ENCODE measurements at regions not wholly inside any gene's neighbourhood (a gene's known extent, or its start where the extent isn't known, plus 50 kb on each side); places are given as distances from the start of the nearest gene placed in this dataset.
"Not testable (repeated sequence)": the region's sequence is repeated elsewhere in the genome, so short reads cannot be mapped to it uniquely, and the experiment has no call there.

- TF ChIP-seq, protein P1, sequence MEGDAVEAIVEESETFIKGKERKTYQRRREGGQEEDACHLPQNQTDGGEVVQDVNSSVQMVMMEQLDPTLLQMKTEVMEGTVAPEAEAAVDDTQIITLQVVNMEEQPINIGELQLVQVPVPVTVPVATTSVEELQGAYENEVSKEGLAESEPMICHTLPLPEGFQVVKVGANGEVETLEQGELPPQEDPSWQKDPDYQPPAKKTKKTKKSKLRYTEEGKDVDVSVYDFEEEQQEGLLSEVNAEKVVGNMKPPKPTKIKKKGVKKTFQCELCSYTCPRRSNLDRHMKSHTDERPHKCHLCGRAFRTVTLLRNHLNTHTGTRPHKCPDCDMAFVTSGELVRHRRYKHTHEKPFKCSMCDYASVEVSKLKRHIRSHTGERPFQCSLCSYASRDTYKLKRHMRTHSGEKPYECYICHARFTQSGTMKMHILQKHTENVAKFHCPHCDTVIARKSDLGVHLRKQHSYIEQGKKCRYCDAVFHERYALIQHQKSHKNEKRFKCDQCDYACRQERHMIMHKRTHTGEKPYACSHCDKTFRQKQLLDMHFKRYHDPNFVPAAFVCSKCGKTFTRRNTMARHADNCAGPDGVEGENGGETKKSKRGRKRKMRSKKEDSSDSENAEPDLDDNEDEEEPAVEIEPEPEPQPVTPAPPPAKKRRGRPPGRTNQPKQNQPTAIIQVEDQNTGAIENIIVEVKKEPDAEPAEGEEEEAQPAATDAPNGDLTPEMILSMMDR (IDR thresholded peaks at IDR 0.05; ENCODE audit: insufficient read depth, low read length, poor library complexity, severe bottlenecking): no peak
- H3K36me3 ChIP-seq (ENCODE audit: control insufficient read depth, insufficient read depth, low read length): no peaks in the 10 kb centered on the region
- DNase-seq (ENCODE audit: extremely low read depth, insufficient read length): no peak
- no peaks in the 10 kb centered on the region for H3K27me3 ChIP-seq (replicated peaks; ENCODE audit: control insufficient read depth, insufficient read depth, low read length)
- H3K4me3 ChIP-seq (replicated peaks; ENCODE audit: low read depth, low read length): no peak overlapping the region
Measured at GRCh38 chrX:55159551-55159950, 60.6 kb upstream of the PAGE5 start.

DNA sequence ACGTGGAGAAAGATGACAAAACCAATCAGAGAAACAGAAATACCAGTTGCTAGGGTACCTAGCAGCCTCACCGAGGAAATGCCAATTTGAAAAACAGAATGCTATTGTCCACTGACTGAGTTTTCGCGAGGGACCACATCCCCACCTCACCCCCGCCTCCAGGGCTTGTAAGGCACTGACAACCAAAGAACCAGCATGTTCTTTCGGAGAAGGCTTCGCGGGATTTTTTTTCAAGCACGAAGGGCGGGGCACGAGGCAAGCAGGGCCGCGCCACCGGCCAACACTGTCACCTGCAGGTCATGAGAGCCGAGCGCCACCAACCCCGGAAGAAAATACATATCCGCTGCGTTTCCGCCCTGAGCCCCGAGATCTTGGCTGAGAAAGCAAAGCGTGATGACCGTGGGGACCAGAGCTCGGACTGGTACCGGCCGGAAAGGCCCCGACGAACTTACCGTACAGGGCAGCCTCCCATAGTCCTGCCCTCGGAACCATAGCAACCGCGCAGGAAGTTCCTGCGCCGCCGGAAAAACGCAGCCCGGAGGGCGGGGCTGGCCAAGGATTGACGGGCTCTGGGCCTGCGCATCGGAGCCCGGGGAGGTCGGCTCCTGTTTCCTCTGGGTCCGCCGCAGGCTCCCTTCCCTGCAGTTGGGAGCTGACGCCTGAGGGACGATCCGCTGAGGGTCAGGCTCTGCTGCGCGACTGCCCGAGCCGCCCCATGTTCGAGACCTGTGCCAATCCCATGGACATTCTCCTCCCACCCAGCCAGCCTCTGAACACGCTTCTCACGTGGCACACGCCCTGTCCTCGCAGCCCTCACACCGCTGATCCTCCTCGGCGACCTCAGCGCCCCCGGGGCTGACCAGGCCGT, 59.2 kb upstream of the PAGE5 start:
- H3K36me3 ChIP-seq (ENCODE audit: control insufficient read depth, insufficient read depth, low read length): no peaks in the 10 kb centered on the region
- TF ChIP-seq, protein P1 (IDR thresholded peaks at IDR 0.05; ENCODE audit: insufficient read depth, low read length, poor library complexity, severe bottlenecking): peak; percentile 66
- no peaks in the 10 kb centered on the region for H3K27me3 ChIP-seq (replicated peaks; ENCODE audit: control insufficient read depth, insufficient read depth, low read length)
- peak overlapping the region; percentile 61 for H3K4me3 ChIP-seq (replicated peaks; ENCODE audit: low read depth, low read length)
- peak; percentile 89 for DNase-seq (ENCODE audit: extremely low read depth, insufficient read length)

GRCh38 chrX:55161581-55161980, 58.6 kb upstream of the PAGE5 start:
- TF ChIP-seq, protein P1 (IDR thresholded peaks at IDR 0.05; ENCODE audit: insufficient read depth, low read length, poor library complexity, severe bottlenecking): no peak
- Histone ChIP-seq H3K4me3 (replicated peaks; ENCODE audit: low read depth, low read length) (peak overlapping the region; percentile 61), H3K36me3 (ENCODE audit: control insufficient read depth, insufficient read depth, low read length) (no peaks in the 10 kb centered on the region), H3K27me3 (replicated peaks; ENCODE audit: control insufficient read depth, insufficient read depth, low read length) (no peaks in the 10 kb centered on the region)
- DNase-seq (ENCODE audit: extremely low read depth, insufficient read length): no peak

DNA sequence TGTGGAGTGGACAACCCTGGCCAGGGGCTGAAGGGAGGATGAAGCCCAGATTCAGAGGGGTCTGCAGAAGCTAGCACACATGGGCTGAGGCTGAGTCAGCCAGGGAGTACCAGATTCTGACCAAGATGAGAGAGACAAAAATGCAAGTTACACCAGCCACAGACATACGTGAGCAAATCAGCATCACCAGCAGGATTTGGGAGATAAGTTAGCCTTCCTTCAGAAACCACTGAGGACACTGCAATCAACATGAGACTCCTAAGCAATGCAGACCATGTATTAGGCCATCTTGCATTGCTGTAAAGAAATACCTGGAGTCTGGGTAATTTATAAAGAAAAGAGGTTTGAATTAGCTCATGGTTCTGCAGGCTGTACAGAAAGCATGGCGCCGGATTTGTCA, 57.0 kb upstream of the PAGE5 start:
- no peak for DNase-seq (ENCODE audit: extremely low read depth, insufficient read length)
- Histone ChIP-seq H3K36me3 (ENCODE audit: control insufficient read depth, insufficient read depth, low read length) (no peaks in the 10 kb centered on the region), H3K4me3 (replicated peaks; ENCODE audit: low read depth, low read length) (no peak overlapping the region), H3K27me3 (replicated peaks; ENCODE audit: control insufficient read depth, insufficient read depth, low read length) (no peaks in the 10 kb centered on the region)
- TF ChIP-seq, protein P1 (IDR thresholded peaks at IDR 0.05; ENCODE audit: insufficient read depth, low read length, poor library complexity, severe bottlenecking): no peak

- not testable (repeated sequence) for H3K4me3 ChIP-seq (replicated peaks; ENCODE audit: low read depth, low read length); H3K27me3 ChIP-seq (replicated peaks; ENCODE audit: control insufficient read depth, insufficient read depth, low read length); H3K36me3 ChIP-seq (ENCODE audit: control insufficient read depth, insufficient read depth, low read length); DNase-seq (ENCODE audit: extremely low read depth, insufficient read length)
Measured at GRCh38 chrX:55165026-55165425, 55.1 kb upstream of the PAGE5 start.

DNA sequence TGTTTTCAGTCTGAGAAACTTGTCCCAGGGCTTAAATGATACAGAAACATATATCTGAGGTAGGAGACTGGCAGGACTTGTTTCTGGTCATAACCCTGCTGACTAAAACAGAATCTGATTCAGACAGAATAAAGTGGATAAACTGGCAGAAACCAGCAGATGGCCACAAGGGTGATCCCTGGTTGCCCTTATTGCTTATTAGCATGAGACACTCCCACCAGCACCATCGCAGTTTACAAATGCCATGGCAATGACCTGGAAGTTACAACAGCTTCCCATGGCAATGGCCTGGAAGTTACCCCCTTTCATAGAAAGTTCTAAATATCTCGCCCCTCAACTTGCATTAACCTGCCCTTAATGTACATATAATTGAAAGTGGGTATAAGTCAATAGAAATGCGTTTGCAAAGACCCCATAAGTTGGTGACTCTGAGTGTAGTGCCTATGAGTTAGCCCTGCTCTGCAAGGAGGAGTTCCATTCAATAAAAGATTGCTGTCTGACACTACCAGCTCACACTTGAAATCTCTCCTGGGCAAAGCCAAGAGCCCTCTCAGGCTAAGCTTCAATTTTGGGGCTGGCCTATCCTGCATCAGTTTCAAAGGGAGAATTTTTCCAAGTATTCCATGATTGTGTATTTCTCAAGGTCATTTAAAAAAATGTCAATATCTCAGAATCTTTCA, 52.9 kb upstream of the PAGE5 start:
- no peaks in the 10 kb centered on the region for H3K27me3 ChIP-seq (replicated peaks; ENCODE audit: control insufficient read depth, insufficient read depth, low read length)
- H3K36me3 ChIP-seq (ENCODE audit: control insufficient read depth, insufficient read depth, low read length): no peaks in the 10 kb centered on the region
- TF ChIP-seq, protein P1 (IDR thresholded peaks at IDR 0.05; ENCODE audit: insufficient read depth, low read length, poor library complexity, severe bottlenecking): no peak
- H3K4me3 ChIP-seq (replicated peaks; ENCODE audit: low read depth, low read length): no peak overlapping the region
- DNase-seq (ENCODE audit: extremely low read depth, insufficient read length): no peak

Measured in GM06990 (cell line).